ENCODE measurements at regions not wholly inside any gene's neighbourhood (a gene's known extent, or its start where the extent isn't known, plus 50 kb on each side); places are given as distances from the start of the nearest gene placed in this dataset.

GRCh38 chr21:24890021-24890420 lies 717.3 kb downstream of the MRPL39 start:
- no peak for TF ChIP-seq CTCF (IDR thresholded peaks at IDR 0.05)
- no peak for TF ChIP-seq POLR2A (IDR thresholded peaks at IDR 0.05)
